ENCODE measurements at regions not wholly inside any gene's neighbourhood (a gene's known extent, or its start where the extent isn't known, plus 50 kb on each side); places are given as distances from the start of the nearest gene placed in this dataset.
"Not testable (repeated sequence)": the region's sequence is repeated elsewhere in the genome, so short reads cannot be mapped to it uniquely, and the experiment has no call there.

DNA sequence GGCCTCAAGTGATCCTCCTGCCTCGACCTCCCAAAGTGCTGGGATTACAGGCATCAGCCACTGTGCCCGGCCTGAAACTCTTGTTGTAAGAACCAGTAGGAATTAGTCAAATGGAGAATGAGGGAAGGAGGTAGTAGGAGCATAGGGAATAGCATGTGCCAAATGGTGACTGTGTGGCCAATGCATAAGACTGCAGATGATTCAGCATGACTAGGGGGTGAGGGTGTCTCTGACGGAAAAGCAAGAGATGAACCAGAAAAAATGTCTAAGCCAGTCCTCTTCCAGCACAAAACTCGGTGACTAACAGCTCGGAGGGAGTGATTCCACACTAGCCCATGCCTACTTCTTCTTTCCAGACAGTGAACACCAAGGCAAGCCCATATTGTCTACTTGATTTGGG lies 58.2 kb upstream of the DUSP21 start:
- Histone ChIP-seq H3K4me3 (ENCODE audit: low read depth, low read length) (no peak overlapping the region), H3K27me3 (ENCODE audit: control insufficient read depth, insufficient read depth, low read length) (no peaks in the 10 kb centered on the region), H3K4me1 (ENCODE audit: control insufficient read depth, insufficient read depth, low read length) (no peaks in the 10 kb centered on the region), H3K27ac (ENCODE audit: low read depth, low read length) (no peak overlapping the region), H3K9me3 (ENCODE audit: control insufficient read depth, insufficient read depth, low read length) (peaks cover 15% of the 10 kb centered on the region), H3K9ac (ENCODE audit: low read depth, low read length) (no peak overlapping the region), H3K36me3 (ENCODE audit: control insufficient read depth, insufficient read depth, low read length) (no peaks in the 10 kb centered on the region)

DNA sequence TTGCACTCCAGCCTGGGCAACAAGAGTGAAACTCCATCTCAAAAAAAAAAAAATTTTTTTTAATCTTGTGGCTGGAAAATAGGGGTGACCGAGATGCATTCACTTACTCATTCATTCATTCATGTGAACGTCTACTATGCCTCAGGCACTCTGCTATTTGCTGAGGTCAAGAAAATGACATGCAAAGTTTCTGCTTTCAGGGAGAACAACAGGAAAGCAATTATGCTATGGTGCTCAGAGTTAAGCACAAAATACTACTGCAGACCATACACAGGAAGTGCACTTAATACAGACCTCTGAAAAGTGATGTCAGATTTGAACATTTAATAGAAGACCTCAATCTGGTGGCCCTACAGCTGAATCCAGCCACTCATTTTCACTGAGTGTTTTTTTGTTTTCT lies 59.6 kb upstream of the DUSP21 start:
- Histone ChIP-seq H3K9ac (ENCODE audit: low read depth, low read length) (no peak overlapping the region), H3K9me3 (ENCODE audit: control insufficient read depth, insufficient read depth, low read length) (peaks cover 12% of the 10 kb centered on the region), H3K4me1 (ENCODE audit: control insufficient read depth, insufficient read depth, low read length) (no peaks in the 10 kb centered on the region), H3K36me3 (ENCODE audit: control insufficient read depth, insufficient read depth, low read length) (no peaks in the 10 kb centered on the region), H3K4me3 (ENCODE audit: low read depth, low read length) (no peak overlapping the region), H3K27ac (ENCODE audit: low read depth, low read length) (no peak overlapping the region), H3K27me3 (ENCODE audit: control insufficient read depth, insufficient read depth, low read length) (no peaks in the 10 kb centered on the region)

DNA sequence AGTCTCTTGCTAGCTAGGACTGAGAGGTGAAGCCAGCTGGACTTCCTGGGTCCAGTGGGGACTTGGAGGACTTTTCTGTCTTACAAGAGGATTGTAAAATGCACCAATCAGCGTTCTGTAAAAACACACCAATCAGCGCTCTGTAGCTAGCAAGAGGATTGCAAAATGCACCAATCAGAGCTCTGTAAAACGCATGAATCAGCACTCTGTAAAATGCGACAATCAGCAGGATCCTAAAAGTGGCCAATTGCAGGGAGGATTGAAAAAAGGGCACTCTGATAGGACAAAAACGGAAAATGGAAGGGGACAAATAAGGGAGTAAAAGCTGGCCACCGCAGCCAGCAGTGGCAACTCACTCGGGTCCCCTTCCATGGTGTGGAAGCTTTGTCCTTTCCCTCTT lies 65.6 kb upstream of the DUSP21 start:
- Histone ChIP-seq H3K4me3 (ENCODE audit: low read depth, low read length) (no peak overlapping the region), H3K36me3 (ENCODE audit: control insufficient read depth, insufficient read depth, low read length) (no peaks in the 10 kb centered on the region), H3K9me3 (ENCODE audit: control insufficient read depth, insufficient read depth, low read length) (peaks cover 9% of the 10 kb centered on the region), H3K4me1 (ENCODE audit: control insufficient read depth, insufficient read depth, low read length) (no peaks in the 10 kb centered on the region), H3K27me3 (ENCODE audit: control insufficient read depth, insufficient read depth, low read length) (no peaks in the 10 kb centered on the region), H3K27ac (ENCODE audit: low read depth, low read length) (no peak overlapping the region), H3K9ac (ENCODE audit: low read depth, low read length) (no peak overlapping the region)

DNA sequence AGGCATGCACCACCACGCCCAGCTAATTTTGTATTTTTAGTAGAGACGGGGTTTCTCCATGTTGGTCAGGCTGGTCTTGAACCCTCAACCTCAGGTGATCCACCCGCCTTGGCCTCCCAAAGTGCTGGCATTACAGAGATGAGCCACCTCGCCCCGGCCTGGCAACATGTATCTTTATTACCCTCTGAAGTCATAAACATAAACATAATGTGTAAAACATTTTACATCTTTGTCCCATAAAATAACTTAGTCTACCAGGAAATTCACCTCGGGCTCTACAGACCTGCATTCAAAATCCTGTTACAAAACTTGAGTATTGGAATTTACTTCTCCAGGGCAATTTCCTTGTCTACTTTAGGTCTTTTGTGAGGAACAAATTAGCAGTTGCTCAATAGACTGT lies 68.1 kb upstream of the DUSP21 start:
- no peak overlapping the region for H3K9ac ChIP-seq (ENCODE audit: low read depth, low read length)
- H3K9me3 ChIP-seq (ENCODE audit: control insufficient read depth, insufficient read depth, low read length), result peaks cover 12% of the 10 kb centered on the region
- no peak overlapping the region for H3K4me3 ChIP-seq (ENCODE audit: low read depth, low read length)

DNA sequence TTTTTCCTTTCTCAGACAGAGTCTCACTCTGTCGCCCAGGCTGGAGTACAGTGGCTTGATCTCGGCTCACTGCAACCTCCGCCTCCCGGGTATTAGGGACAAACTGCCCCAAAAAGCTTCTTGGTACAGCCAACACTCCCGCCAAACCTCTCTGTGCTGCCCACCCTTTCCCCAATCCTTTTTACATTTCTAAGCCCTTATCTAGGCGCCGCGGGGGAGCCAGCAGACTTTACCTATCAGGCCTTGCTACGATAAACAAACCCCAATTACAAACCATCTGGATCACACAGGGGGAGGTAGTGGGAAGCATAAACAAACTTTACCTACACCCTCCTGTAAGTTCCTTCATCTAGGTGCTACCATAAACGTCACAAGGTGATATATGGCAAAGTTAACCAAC lies 69.8 kb upstream of the DUSP21 start:
- not testable (repeated sequence) for H3K27me3 ChIP-seq (ENCODE audit: control insufficient read depth, insufficient read depth, low read length); H3K4me1 ChIP-seq (ENCODE audit: control insufficient read depth, insufficient read depth, low read length); H3K4me3 ChIP-seq (ENCODE audit: low read depth, low read length); H3K36me3 ChIP-seq (ENCODE audit: control insufficient read depth, insufficient read depth, low read length); H3K9ac ChIP-seq (ENCODE audit: low read depth, low read length); H3K27ac ChIP-seq (ENCODE audit: low read depth, low read length)
- peaks cover 12% of the 10 kb centered on the region for H3K9me3 ChIP-seq (ENCODE audit: control insufficient read depth, insufficient read depth, low read length)

More for the DNA sequence above, 68.1 kb upstream of the DUSP21 start:
- no peaks in the 10 kb centered on the region for H3K36me3 ChIP-seq (ENCODE audit: control insufficient read depth, insufficient read depth, low read length)
- H3K27me3 ChIP-seq (ENCODE audit: control insufficient read depth, insufficient read depth, low read length), result no peaks in the 10 kb centered on the region
- H3K4me1 ChIP-seq (ENCODE audit: control insufficient read depth, insufficient read depth, low read length), result no peaks in the 10 kb centered on the region
- no peak overlapping the region for H3K27ac ChIP-seq (ENCODE audit: low read depth, low read length)

DNA sequence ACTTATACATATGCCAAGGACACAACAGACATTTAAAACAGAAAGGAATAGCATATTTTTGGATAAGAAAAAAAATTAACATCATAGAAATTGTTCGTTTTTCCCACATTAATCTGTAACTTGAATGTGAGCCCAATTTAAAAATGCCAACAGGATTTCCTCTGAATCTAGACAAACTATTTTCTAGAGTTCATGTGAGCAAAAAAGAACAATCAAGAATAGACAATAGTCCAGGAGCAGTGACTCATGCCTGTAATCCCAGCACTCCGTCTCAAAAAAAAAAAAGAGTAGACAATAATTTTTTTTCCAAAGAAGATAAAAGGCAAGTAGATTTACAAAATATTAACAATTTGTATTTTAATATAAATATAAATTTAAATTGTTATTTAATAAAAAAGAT lies 73.7 kb upstream of the DUSP21 start:
- no peaks in the 10 kb centered on the region for H3K36me3 ChIP-seq (ENCODE audit: control insufficient read depth, insufficient read depth, low read length)

DNA sequence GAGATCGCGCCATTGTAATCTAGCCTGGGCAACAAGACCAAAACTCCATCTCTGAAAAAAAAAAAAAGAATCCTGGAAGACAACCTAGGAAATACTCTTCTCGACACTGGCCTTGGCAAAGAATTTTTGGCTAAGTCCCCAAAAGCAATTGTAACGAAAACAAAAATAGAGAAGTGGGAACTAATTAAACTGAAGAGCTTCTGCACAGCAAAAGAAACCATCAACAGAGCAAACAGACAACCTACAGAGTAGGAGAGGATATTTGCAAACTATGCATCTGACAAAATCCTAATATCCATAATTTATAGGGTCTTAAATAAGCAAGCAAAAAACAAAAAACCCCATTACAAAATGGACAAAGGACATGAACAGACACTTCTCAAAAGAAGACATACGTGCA lies 76.5 kb upstream of the DUSP21 start:
- H3K36me3 ChIP-seq (ENCODE audit: control insufficient read depth, insufficient read depth, low read length), result no peaks in the 10 kb centered on the region
- H3K4me3 ChIP-seq (ENCODE audit: low read depth, low read length), result no peak overlapping the region
- no peaks in the 10 kb centered on the region for H3K4me1 ChIP-seq (ENCODE audit: control insufficient read depth, insufficient read depth, low read length)
- H3K27me3 ChIP-seq (ENCODE audit: control insufficient read depth, insufficient read depth, low read length), result no peaks in the 10 kb centered on the region
- H3K9me3 ChIP-seq (ENCODE audit: control insufficient read depth, insufficient read depth, low read length), result peaks cover 3% of the 10 kb centered on the region; the same call in 1 of the 2 replicates
- no peak overlapping the region for H3K9ac ChIP-seq (ENCODE audit: low read depth, low read length)
- H3K27ac ChIP-seq (ENCODE audit: low read depth, low read length), result no peak overlapping the region

More for the DNA sequence above, 73.7 kb upstream of the DUSP21 start:
- Histone ChIP-seq H3K4me1 (ENCODE audit: control insufficient read depth, insufficient read depth, low read length) (no peaks in the 10 kb centered on the region), H3K9me3 (ENCODE audit: control insufficient read depth, insufficient read depth, low read length) (peaks cover 3% of the 10 kb centered on the region; the same call in 1 of the 2 replicates), H3K27ac (ENCODE audit: low read depth, low read length) (no peak overlapping the region), H3K4me3 (ENCODE audit: low read depth, low read length) (no peak overlapping the region), H3K27me3 (ENCODE audit: control insufficient read depth, insufficient read depth, low read length) (no peaks in the 10 kb centered on the region), H3K9ac (ENCODE audit: low read depth, low read length) (no peak overlapping the region)

DNA sequence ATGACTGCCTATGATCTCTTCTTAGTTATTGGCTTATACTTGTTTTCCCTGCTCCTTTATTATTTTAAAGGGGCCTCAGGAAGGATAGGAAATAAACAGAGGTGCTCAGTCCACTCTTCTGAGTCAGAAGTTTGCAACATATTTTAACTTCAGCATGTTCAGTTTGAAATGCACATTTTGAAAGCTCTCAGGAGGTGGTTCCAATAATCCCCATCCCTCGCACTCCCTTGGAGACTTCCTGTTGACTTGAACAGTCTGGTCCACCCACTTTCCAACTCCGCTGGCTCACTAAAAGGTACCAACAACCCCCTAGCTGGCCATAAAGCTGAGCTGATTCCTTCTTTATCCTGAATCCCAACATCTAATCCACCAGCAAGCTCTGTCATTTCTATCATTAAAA lies 78.3 kb upstream of the DUSP21 start:
- Histone ChIP-seq H3K4me1 (ENCODE audit: control insufficient read depth, insufficient read depth, low read length) (peaks cover 3% of the 10 kb centered on the region; the same call in 1 of the 2 replicates), H3K36me3 (ENCODE audit: control insufficient read depth, insufficient read depth, low read length) (no peaks in the 10 kb centered on the region), H3K27me3 (ENCODE audit: control insufficient read depth, insufficient read depth, low read length) (no peaks in the 10 kb centered on the region), H3K9me3 (ENCODE audit: control insufficient read depth, insufficient read depth, low read length) (no peaks in the 10 kb centered on the region; the same call in 1 of the 2 replicates), H3K4me3 (ENCODE audit: low read depth, low read length) (no peak overlapping the region), H3K27ac (ENCODE audit: low read depth, low read length) (peak overlapping the region; percentile 20), H3K9ac (ENCODE audit: low read depth, low read length) (no peak overlapping the region)

DNA sequence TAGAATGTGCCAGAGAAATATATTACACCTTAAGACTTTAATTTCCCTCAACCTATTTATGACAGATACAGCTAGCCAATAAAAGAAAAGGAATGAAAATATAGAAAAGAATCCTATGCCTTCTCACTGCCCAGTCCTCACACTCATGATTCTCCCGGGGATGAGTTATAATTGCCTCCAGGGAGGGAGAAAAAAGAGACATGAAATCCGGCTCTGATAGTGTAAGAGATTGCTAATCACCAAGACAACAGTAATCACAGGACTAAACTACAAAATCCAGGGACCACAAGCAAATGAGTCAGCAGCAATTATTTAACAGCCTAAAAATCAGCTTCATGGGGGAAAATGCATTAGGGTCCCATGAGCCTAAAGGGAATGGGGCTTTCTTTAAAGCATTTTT lies 95.9 kb upstream of the DUSP21 start:
- H3K27me3 ChIP-seq (ENCODE audit: control insufficient read depth, insufficient read depth, low read length), result no peaks in the 10 kb centered on the region
- peaks cover 4% of the 10 kb centered on the region; the same call in 1 of the 2 replicates for H3K4me1 ChIP-seq (ENCODE audit: control insufficient read depth, insufficient read depth, low read length)
- H3K27ac ChIP-seq (ENCODE audit: low read depth, low read length), result no peak overlapping the region
- H3K9me3 ChIP-seq (ENCODE audit: control insufficient read depth, insufficient read depth, low read length), result peaks cover 7% of the 10 kb centered on the region; the same call in 1 of the 2 replicates
- no peak overlapping the region for H3K4me3 ChIP-seq (ENCODE audit: low read depth, low read length)
- H3K9ac ChIP-seq (ENCODE audit: low read depth, low read length), result no peak overlapping the region
- no peaks in the 10 kb centered on the region for H3K36me3 ChIP-seq (ENCODE audit: control insufficient read depth, insufficient read depth, low read length)

DNA sequence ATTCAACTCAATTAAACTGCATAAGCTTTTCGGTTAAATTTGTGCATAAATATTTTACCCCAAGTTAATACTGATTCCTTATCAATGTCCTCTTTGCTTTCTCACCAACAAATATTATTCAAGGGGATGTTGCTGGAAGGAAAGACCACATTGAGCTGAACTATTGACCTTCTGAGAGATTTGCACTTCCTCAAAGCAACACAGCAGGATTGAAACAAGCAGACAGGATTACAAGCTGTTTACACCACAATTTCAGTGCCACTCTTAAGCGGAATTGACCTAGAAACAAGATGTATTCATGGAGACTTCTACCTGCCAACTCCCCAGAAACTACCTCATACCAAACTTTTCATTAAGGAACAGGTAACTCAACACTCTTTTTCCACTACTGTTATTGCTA lies 96.5 kb upstream of the DUSP21 start:
- Histone ChIP-seq H3K9me3 (ENCODE audit: control insufficient read depth, insufficient read depth, low read length) (peaks cover 7% of the 10 kb centered on the region; the same call in 1 of the 2 replicates), H3K4me1 (ENCODE audit: control insufficient read depth, insufficient read depth, low read length) (peaks cover 4% of the 10 kb centered on the region; the same call in 1 of the 2 replicates), H3K27me3 (ENCODE audit: control insufficient read depth, insufficient read depth, low read length) (no peaks in the 10 kb centered on the region), H3K36me3 (ENCODE audit: control insufficient read depth, insufficient read depth, low read length) (no peaks in the 10 kb centered on the region), H3K9ac (ENCODE audit: low read depth, low read length) (no peak overlapping the region), H3K4me3 (ENCODE audit: low read depth, low read length) (no peak overlapping the region), H3K27ac (ENCODE audit: low read depth, low read length) (no peak overlapping the region)

DNA sequence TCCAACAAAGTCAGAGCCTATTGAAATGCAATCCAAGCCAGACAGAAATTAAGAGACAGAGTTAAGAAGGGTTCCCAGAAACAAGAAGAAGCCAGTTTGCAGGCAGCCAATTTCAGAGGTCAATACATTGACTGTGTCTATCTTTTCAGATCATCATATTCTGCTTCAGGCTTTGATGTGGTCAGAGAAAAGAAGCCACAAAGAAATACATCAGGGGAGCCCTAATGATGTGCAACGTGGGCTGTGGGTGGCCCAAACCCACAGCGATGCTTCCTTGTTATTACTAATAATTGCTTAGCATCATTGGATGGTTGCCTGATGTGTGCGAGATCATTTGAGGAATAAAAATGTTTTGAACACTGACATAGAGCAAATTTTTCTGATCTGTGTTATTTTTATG lies 99.0 kb upstream of the DUSP21 start:
- H3K9ac ChIP-seq (ENCODE audit: low read depth, low read length), result no peak overlapping the region
- peaks cover 5% of the 10 kb centered on the region; the same call in 1 of the 2 replicates for H3K9me3 ChIP-seq (ENCODE audit: control insufficient read depth, insufficient read depth, low read length)
- no peaks in the 10 kb centered on the region for H3K36me3 ChIP-seq (ENCODE audit: control insufficient read depth, insufficient read depth, low read length)

More for the DNA sequence above, 99.0 kb upstream of the DUSP21 start:
- H3K27ac ChIP-seq (ENCODE audit: low read depth, low read length), result no peak overlapping the region
- H3K4me1 ChIP-seq (ENCODE audit: control insufficient read depth, insufficient read depth, low read length), result peaks cover 4% of the 10 kb centered on the region; the same call in 1 of the 2 replicates
- H3K4me3 ChIP-seq (ENCODE audit: low read depth, low read length), result no peak overlapping the region
- H3K27me3 ChIP-seq (ENCODE audit: control insufficient read depth, insufficient read depth, low read length), result no peaks in the 10 kb centered on the region
